NCI-H82 (cell line): ENCODE measurements at regions not wholly inside any gene's neighbourhood (a gene's known extent, or its start where the extent isn't known, plus 50 kb on each side); places are given as distances from the start of the nearest gene placed in this dataset.

Source experiments
- DNase-seq: peaks from one replicate; lab custom pipeline; 2025; lab: John Stamatoyannopoulos, UW

DNA sequence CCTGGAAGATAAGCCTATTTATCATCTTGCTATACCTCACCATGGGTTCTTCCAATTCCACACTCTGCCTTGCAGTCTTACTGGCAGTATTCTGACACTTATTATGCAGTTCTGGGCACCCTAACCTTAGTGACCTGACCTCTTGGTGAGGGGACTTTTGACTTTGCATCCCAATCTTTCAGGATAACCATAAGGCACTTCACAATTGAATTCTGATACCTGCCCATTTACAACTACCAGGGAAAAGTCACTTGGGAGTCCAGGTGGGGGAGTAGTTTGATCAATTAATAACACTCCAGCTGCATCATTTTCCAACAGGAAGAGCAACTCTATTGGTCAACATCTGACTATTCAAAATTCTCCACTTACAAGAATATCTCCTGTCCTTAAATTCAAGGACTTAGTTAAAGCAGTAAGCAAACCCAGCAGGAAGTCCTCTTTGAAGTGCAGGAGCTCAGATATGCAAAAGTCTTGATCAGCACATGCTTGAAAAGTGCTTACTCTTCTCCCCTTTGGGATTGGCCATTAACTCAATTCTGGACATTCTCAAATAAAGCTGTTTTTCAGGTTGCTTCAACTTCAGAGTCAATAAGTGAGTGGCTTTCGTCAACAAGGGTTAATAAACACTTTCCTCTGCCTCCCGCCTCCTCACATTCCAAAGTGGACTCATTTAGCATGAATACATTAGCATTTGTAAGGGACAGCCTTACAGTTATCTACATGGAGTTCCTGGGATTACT, 177.4 kb upstream of the NRIP1 start:
- DNase-seq: no peak

DNA sequence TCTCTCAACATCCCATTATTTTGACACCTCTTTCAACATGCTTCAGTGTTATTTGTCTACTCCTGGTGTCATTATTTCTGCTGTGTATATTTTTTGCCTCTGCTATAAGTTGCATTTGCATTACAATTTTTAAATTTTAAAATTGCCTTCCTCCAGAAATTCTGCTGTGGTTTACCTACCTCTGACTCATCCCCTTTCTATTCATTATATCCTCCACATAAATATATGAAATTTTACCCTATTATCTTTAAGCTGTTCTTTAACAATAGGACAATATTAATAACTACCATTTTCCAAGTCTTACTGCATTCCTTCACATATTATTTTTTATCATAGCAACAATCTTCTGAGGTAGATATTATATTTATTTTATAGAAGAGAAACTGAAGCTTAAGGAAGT, 178.1 kb upstream of the NRIP1 start:
- DNase-seq: no peak

DNA sequence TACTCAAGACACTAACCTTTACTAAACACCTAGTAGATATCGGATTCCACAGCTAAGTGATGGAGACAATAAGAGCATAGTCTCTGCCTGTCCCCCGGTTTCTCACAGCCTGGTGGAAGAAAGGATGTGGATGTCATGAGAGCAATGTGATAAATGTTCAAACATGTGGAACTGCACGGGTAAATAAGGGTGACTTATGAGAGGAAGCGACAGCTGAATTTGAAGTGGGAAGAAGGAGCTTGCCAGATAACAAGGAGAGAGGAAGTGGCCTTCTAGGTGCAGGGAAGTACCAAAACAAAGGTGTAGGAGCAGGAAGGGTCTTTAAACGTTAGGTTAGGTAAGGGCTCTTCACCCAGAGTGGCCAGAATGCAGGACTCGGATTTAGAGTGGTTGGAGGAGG, 178.6 kb upstream of the NRIP1 start:
- DNase-seq: no peak

DNA sequence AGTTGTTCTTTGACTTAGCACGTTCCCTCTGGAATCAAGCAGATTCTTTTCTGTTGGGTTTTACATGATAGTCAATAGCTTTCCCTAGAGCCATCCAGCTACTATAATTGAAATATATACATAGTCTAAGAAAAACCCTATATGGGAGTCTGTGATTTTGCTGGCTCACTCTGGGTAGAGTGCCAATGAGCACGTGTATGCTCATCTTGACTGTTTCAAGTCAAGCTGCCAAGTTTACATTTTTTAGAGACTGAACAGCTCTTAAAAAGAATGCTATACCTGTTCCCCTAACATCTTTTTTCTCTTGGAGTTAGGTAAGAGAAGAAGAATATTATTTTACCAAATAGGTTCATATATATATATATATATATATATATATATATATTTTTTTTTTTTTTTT, 182.8 kb upstream of the NRIP1 start:
- no peak for DNase-seq

DNA sequence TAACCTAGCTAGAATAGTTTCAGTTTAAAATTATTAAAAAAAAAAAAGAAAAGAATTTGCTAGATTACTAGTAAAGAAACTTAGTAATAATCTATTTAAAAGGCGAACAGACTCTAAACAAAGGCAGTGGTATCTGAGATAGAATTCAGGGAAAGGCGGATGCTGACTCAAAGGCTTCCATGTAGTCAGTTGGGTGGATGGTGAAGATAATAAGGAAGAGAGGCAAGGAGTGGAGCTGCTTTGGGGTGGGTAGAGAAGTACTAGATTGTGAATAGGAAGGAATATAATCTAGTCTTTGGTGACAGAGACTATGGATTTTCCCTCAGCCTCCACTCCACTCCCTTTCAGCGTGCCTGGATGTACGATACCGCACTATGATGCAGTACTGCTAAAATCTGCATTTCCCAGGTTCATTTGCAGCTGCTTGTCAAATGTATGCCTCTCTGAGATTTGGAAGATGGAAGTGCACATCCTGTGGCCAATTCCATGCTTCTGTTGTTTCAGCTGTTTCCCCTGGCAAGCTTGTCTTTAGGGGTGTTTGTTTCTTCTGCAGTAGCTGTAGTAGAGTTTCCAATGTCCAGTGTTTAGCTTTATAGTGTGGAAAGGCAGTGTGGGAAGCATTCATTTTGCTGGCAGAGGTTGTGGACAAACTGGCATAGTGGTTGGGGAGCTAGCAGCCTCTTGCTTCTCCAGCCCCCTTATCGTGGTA, 184.6 kb upstream of the NRIP1 start:
- DNase-seq: no peak

DNA sequence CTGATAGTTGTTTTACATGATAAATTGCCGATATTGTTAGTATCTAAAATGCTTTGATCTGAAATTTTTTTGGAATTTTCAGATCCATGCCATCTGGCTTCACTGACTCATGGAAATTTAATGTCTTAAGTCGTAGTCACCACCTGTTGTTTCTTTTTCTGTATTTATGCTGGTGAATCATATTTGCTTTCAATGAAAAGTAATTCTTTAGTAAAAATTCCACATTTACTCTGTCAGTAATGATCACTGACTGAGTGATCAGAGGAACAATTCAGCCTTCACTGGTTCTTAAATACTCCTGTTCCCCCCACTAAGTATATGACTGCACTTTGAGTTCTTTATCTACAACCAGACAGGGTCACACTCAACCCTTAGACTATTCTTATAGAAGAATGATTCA, 185.6 kb upstream of the NRIP1 start:
- no peak for DNase-seq

DNA sequence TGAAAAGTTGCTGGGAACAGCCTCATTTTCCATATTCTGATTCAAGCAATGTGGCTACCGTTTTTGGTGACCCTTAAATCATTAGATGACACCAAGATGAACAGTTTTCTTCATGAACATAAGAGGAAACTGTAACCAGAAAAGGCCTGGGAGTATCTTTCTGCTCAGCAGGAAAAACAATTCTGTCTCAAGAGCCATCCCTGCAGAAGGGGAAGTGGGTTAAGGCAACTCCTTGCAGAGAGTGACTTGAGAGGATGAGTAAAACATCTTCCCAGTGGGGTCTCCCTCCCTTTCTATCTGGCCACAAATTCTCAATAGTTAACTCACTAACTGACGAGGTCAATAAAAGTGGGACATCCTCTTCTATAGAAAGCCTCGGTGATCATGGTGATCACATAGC, 187.6 kb upstream of the NRIP1 start:
- DNase-seq: no peak

DNA sequence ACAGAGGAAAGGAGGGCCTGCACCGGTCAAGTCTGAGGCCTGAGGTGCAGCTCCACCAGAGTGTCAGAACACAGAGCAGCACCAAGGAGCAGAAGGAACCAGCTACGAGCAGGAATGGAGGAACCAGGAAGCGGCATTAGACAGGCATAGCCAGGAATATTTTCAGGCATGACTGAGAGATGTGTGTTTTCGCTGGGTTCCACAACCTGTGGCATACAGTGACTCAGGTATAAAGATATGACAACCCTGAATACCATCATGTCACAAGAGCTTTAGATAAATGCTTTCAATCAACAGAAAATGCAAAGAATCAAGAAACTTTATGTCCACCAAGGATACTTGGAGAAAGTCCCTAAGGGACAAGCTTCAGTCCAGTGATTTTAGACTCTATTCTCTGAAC, 189.3 kb upstream of the NRIP1 start:
- no peak for DNase-seq

DNA sequence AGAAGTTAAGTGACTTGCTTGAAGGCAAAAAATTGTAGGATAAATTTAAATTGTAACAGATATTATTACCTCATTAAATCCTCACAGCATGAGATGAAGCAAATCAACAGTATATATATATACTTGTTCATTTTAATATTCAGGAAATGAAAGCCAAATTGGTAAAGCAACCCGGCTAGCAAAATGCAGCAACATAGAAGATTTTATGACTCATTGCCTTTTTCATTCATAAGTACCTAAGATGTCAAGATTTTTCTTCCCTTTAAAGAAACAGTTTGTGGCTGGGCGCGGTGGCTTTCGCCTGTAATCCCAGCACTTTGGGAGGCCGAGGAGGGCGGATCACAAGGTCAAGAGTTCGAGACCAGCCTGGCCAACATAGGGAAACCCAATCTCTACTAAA, 190.5 kb upstream of the NRIP1 start:
- no peak for DNase-seq

DNA sequence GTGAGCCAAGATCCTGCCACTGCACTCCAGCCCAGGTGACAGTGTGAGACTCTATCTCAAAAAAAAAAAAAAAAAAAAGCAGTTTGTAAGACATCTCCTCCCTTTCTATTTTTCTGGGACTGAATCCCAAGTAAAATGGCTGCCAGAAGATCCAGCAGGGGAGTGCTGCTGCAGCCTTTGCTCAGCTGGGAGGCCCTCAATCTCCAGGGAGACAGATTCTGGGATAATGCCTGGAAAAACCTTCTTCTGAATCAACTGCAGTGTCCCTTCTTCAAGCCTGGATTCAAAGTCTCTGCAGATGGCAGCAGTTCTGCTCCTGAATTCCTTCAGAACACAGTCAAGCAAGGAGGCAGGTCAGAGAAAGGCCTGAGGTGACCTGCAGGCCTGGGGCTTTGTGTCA, 191.0 kb upstream of the NRIP1 start:
- no peak for DNase-seq

DNA sequence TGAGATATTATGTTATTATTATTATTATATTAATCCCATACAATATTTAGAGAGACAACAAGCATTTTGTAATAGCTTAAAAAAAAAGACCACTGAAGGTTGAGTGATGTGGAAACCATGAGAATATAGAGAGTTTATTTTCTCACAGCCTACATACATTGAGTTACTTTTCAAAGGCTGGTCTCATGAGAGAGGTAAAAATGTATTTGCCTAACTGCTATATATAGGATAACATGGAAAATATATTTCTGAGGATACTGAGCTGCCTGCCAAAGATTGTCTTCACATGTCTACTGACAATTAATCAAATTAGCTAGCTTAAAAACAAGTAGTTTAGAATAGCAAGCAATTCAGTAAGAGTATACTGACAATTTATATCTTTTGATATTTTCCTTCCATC, 192.2 kb upstream of the NRIP1 start:
- DNase-seq: no peak

DNA sequence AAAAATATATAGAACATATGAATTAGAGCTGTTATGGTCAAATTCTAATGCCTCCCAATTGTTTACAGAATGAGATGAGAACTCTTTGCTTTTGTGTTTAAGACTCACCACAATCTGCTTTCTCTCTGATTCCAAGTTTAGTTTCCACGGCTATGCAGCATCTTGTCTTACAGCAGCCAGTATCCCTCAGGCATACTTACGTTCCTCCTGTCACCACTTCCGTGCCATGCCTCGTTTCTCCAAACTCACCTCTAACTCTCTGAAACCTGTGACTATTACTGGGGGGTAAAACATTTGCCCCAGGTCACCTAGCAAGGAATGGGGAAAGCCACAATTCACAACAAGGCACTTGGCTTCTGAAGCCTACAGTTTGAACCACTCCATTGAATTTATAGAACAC, 192.8 kb upstream of the NRIP1 start:
- DNase-seq: no peak

DNA sequence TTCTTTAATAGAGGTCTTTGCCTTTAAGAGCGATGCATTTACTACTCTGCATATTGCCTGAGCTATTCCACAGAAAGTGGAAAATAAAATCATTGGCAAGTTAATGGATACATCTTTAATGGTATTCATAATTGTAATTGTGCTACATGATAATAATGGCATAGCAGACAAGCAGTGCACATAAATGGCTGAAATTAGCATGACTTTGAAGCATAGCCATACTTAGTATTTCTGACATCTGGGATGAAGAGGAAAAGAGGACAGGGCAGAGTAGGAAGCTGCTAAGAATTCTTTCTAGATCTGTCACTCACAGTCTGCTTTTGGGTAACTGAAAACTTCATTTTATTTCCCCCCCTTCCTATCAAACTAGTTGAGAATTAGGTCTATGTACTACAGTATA, 195.0 kb upstream of the NRIP1 start:
- DNase-seq: no peak

DNA sequence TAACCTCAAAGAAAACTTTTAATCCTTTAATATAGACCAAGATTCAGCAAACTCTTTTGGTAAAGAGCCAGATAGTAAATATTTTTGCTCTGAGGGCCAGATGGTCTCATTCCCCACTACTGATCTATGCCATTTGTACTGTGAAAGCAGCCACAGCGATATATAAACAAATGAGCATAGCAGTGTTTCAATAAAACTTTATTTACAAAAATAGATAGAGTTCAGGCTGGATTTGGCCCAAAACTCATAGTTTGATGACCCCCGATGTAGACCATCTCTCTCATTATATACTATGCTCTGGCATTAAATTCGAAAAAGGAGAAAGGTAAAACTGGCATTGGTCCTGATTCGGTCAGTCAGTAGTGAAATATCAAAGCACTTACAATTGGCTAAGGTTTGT, 195.8 kb upstream of the NRIP1 start:
- no peak for DNase-seq

DNA sequence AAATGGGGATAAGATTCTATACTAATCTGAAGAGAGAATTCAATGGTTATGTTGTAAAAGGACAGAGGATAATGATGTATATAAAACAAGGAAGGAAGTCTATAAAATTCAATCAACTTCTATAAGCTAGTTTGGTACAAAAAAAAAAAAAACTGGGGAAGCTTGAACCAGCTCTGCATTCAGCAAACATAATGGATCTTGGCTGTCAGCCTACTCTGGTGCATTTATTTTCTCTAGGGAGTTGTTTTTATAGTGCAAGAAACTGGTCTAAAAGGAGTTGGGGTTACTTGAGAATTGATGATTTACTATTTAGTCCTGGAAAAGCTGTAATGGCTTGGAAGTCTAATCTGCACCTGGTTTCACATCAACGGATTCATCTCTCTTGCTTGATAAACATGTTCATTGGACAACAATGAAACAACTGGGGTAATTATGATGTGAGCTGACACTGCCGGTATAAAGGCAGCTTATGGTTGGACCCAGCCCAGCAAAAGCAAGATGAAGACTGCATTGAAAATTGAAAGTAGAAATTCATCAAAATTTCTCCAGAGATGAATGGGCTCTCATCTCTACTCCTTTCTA, 199.4 kb upstream of the NRIP1 start:
- DNase-seq: no peak

DNA sequence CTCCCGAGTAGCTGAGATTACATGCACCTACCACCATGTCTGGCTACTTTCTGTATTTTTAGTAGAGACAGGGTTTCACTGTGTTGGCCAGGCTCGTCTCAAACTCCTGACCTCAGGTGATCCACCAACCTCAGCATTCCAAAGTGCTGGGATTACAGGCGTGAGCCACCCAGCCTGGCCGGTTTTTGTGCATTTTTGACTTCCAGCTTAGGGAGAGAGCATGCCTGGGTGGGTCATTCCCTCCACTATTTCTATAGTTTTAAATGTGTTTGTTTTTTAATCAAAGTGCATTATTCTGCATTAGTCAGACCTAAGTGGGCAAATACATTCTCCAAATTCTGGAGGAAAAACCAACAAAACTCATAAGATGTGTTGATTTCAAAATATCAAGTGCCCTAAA, 207.4 kb upstream of the NRIP1 start:
- no peak for DNase-seq

DNA sequence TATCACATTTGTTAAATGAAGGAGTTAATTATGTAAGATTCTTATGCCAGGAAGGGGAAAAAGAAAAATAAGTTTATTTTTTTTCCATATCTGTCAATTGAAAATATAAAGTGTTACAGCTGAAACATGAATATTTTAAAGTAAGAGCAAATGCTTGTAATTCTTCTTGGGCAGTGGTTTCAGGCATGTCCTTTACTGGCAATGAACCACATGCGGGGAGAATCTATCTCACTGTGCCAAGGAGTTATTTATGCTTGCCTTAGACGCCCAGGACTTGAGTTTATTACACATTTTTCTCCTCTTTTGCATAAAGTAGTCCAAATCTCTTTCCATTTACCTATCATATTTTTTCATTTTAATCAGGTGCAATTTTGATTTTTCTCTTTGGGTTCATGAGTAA, 207.8 kb upstream of the NRIP1 start:
- no peak for DNase-seq

DNA sequence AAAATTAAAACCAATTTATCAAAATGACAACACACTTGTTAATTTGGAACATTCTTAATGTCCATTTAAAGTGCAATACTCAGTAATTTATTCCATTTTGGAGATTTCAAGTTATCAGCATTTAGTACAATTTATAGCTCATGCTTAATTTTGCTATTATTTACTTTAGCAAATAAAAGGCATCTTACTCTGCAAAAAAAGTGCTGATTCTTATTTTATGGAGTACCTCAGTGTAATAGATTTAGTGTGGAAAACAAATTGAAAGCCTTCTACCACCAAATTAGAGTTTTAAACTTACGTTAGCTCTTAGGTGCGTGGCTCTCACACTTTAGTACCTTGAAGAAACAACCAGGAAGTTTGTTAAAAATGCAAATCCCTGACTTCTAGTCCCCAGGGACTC, 208.4 kb upstream of the NRIP1 start:
- DNase-seq: no peak

DNA sequence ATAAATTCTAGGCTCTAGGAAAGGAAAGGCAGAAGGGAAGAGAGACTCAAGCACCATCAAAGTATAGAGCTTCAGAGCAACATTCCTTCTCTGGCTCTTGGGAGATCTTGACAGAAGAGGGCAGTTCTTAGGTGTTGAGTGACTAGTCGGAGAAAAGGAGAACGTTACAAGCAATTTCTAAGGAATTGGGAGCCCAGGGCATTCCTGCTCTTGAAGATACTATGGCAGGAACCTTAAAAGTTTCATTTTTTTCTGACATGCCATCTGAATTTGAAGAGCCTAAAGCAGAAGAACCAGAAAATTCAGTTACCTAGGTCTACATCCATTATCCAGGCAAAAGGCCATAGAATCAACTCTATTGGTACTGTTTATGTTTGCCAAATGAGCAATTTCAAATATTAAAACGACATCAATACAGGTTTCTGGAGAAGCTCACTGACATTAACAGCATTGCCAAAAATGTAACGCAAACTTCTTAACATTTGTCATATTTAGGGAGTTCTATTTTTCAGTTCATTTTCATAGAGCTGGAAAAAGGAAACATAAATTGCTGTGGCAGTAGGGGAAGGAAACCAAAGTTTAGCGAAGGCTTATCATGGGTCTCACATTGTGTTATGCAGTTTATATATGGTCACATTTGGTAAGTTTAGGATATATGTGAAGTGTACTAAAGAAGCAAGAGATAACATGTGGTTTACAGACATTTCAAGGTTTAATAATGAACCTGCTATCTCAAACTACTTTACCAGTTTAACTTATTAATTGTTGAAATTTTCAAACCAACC, 210.1 kb upstream of the NRIP1 start:
- no peak for DNase-seq

DNA sequence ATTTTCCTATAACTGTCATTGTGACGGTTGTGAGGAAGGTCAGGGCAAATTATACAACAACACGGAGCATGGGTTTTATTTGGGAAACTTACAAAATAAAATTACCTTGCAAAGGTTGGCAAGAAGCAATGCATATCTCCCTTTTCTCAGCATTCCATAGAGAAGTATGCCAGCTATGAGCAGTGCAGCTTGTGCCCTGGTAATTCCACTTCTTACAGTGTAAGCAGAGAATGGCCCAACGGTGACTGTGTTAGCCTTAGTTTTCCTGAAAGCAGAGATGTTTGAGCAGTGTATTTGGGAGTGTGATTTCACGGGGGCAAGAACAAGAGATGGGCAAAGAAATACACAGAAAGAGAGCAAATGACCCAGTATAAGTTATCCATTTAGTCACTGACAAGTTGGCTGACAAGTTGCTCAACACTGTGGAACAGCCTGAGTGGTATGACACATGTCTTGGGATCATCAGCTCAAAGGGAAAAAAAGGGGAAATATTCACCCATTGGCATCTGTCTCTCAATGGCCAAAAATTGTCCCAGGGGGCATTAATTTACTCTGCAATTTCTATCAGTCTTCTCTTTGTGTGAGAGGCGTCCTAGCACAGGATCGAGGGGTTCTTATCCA, 210.9 kb upstream of the NRIP1 start:
- DNase-seq: no peak

DNA sequence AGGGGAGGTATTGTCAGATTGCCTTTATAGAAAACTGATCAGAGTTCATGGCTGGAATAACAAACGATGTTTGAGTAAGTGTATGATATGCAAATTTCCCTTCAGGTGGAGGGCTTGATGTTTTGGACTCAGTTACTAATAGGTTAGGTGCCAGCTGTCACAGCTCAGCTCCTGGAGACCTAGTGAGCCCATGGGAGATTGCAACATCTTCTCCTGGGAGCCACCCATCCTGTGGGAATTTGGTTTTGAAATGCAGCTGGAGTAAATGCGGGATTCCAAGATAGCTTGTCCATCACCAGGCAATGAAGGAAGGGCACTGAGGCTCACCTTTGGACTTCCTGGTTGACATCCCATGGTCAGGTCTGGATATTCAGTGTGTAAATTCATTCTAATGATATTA, 211.4 kb upstream of the NRIP1 start:
- DNase-seq: peak; percentile 11

DNA sequence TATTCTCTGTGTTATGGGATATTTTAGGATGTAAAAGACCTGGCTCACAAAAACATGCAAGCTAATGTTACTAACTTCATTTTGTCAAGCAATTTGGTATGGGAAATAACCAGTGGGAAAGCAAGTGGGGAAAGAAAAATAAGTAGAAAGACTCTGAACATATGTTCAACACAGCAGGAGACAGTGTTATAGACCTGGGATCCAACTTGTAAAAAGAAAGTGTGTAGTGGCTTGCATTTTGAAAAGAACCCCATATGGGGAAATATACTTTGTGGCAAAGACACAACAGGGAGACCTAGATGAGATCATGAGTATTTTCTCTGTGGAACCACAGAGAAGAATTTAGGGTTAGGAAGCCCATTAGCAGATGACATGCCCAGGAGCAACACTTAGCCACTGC, 212.7 kb upstream of the NRIP1 start:
- DNase-seq: no peak
